Mucosa of stomach (tissue), 1 donor: ENCODE measurements at regions not wholly inside any gene's neighbourhood (a gene's known extent, or its start where the extent isn't known, plus 50 kb on each side); places are given as distances from the start of the nearest gene placed in this dataset.

Source experiments
- H3K27me3 ChIP-seq: one replicate; pipeline ENCODE4 v1.7.0; 2013; ENCODE audit warnings: mild to moderate bottlenecking, low read length; ENCODE audit not compliant: control insufficient read depth, insufficient read depth
- H3K36me3 ChIP-seq: one replicate; pipeline ENCODE4 v1.7.0; 2013; ENCODE audit warnings: low read length; ENCODE audit not compliant: control insufficient read depth, insufficient read depth
- H3K4me1 ChIP-seq: one replicate; pipeline ENCODE4 v1.7.0; 2013; ENCODE audit warnings: mild to moderate bottlenecking, low read length; ENCODE audit not compliant: control insufficient read depth, insufficient read depth
- H3K4me3 ChIP-seq: one replicate; pipeline ENCODE4 v1.7.0; 2013; ENCODE audit warnings: low read length
- H3K9ac ChIP-seq: one replicate; pipeline ENCODE4 v1.7.0; 2013; ENCODE audit warnings: mild to moderate bottlenecking, low read length, moderate library complexity
- H3K9me3 ChIP-seq: one replicate; pipeline ENCODE4 v1.7.0; 2013; ENCODE audit warnings: mild to moderate bottlenecking, low read length, moderate library complexity; ENCODE audit not compliant: control insufficient read depth
- donor health status: Pancreatic carcinoma.

DNA sequence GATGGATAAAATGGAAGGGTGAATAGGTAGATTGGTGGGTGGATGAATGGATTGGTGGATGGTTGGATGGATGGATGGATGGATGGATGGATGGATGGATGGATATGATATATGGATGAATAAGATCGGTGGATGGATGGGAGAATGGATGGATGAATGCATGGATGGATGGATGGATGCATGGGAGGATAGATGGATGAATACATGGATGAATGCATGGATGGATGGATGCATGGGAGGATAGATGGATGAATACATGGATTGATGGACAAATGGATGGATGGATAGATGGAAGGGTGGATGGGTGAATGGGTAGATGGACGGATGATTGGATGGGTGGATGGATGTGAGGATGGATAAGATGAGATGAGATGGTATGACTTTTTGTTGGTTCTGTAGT is 95.7 kb upstream of the DUSP22 start:
- Histone ChIP-seq H3K4me1 (no peaks in the 10 kb centered on the region), H3K9me3 (no peaks in the 10 kb centered on the region), H3K36me3 (no peaks in the 10 kb centered on the region), H3K9ac (no peak overlapping the region), H3K27me3 (peaks cover 4% of the 10 kb centered on the region), H3K4me3 (no peak overlapping the region)

DNA sequence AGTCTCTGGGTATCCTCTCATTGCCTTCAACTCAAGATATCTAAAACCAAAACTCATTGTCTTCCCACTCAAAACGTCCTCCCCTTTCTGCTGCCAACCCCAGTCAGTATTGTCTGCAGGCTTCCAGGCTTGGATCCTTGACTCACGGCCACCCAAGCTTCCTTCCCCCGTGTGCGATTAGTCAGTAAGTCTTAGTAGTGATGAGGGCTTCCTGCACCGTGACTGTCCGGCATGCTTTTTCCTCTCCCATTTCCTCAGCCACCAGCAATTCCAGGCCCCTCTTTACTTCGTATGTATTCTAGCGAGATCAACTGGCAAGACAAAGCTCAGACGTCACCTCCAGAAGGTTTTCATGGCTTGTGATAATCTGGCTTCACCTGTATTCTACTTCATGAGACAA is 88.6 kb upstream of the DUSP22 start:
- Histone ChIP-seq H3K36me3 (no peaks in the 10 kb centered on the region), H3K4me3 (no peak overlapping the region), H3K4me1 (no peaks in the 10 kb centered on the region), H3K9me3 (no peaks in the 10 kb centered on the region), H3K27me3 (no peaks in the 10 kb centered on the region), H3K9ac (no peak overlapping the region)

DNA sequence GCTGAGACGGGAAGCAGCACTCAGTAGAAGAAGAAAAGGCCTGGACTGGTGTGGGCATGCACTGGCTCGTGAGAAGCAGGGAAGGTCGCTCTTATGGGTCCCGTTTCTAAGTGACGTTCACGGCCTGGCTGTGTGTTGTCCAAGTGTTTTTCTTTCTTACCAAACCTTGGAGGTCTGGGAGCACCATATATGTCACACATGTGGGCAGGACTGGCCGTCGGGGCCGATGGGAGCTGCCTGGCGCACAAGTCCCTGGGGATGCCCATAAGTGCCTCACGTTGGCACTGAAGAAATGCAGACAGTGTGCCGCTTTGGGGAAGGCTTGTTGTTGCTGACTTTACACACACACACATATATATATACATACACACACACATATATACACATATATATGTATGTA is 86.0 kb upstream of the DUSP22 start:
- H3K36me3 ChIP-seq: no peaks in the 10 kb centered on the region
- H3K9ac ChIP-seq: no peak overlapping the region
- H3K4me3 ChIP-seq: no peak overlapping the region
- no peaks in the 10 kb centered on the region for H3K9me3 ChIP-seq
- peaks cover 9% of the 10 kb centered on the region for H3K27me3 ChIP-seq
- no peaks in the 10 kb centered on the region for H3K4me1 ChIP-seq

DNA sequence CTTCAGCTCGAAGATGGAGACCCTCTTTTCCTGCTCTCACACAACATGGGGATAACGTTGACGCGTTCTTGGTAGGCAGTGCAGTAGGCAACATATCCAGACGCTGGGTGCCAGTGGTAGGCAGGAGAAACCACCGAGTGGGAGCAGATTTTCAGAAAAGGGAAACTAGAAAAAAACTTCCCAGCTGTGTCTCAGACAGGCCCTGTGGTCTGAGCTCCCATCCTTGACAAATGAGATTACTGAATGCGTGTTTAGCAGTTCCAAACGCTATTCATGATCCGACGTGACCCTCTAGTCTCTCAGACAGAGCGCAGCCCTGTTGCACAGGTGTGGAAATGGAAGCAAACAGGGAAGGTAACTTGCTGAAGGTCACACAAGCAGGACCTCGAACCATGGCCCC is 83.9 kb upstream of the DUSP22 start:
- no peaks in the 10 kb centered on the region for H3K9me3 ChIP-seq
- H3K36me3 ChIP-seq: no peaks in the 10 kb centered on the region
- peaks cover 16% of the 10 kb centered on the region for H3K27me3 ChIP-seq
- H3K9ac ChIP-seq: no peak overlapping the region
- H3K4me1 ChIP-seq: no peaks in the 10 kb centered on the region
- H3K4me3 ChIP-seq: no peak overlapping the region

DNA sequence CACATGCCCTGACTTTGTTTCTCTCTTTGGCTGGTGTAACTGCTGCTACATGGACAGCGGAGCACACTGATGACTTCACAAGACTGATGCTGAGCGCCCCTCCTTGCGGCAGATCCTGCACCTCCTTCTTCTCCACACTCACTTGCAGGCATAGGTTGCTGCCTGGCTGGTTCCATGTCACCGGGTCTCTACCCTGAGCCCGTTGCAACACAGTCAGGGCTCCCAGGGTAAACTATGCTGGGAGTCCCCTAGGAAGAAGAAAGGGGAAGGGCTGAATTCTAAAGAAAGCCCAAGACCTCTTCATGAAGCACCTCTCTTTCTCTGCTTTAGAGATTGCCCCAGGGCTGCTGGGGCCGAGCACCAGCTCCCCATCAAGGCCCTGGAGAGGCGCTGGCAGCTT is 83.3 kb upstream of the DUSP22 start:
- Histone ChIP-seq H3K27me3 (peaks cover 16% of the 10 kb centered on the region), H3K4me1 (no peaks in the 10 kb centered on the region), H3K36me3 (no peaks in the 10 kb centered on the region), H3K4me3 (no peak overlapping the region), H3K9ac (no peak overlapping the region), H3K9me3 (no peaks in the 10 kb centered on the region)

DNA sequence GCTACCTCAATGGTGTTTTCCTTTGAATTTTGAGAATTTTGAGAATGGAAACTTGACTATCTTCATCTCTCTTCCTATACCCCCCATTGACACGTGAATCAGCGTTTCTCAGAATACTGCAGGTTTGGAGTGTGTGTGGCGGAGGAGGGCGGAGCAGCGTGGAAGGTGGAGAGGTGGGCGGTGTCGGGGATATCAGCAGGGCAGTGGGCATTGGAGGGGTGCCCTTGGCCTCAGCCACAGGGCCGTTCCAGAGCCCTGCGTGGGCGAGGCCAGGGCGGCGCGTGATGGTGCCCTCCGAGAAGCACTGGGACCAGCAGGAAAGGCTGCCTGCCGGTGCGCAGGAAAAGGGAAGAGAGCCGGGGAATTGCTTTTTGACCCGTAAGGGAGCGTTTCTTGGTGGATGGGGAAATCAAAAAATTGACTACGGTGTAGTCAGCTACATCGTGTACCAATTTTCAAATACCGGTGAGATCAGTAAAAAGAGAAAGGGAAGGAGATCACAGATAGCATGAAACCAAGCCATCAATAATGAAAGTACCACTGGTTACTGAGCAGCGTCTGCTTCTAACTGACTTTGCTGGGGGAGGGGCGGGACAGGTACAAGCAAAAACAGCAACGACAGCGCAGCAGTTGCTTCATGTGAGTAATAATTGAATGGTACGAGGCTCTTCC is 82.7 kb upstream of the DUSP22 start:
- no peaks in the 10 kb centered on the region for H3K36me3 ChIP-seq
- no peaks in the 10 kb centered on the region for H3K9me3 ChIP-seq
- H3K4me1 ChIP-seq: no peaks in the 10 kb centered on the region
- H3K27me3 ChIP-seq: peaks cover 16% of the 10 kb centered on the region
- no peak overlapping the region for H3K4me3 ChIP-seq
- no peak overlapping the region for H3K9ac ChIP-seq

DNA sequence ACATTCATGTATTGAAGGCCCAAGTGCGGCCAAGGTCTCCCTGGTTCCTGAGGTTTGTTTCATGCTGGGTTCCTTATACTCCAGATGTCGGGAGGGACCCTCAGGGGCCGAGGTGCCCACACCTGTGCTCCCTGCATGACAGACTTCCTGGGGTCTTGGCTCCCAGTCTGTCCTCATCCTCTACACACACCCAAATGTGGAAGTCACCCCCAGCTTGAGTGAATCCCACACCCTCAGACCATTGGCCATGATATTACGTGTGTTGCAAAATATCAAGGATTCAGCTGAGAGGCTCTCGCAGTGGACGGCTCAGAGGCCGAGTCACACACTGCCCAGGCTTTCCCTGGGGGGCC is 82.2 kb upstream of the DUSP22 start:
- H3K4me3 ChIP-seq: no peak overlapping the region
- H3K36me3 ChIP-seq: no peaks in the 10 kb centered on the region
- no peaks in the 10 kb centered on the region for H3K9me3 ChIP-seq
- no peaks in the 10 kb centered on the region for H3K4me1 ChIP-seq
- H3K9ac ChIP-seq: no peak overlapping the region
- peaks cover 16% of the 10 kb centered on the region for H3K27me3 ChIP-seq

DNA sequence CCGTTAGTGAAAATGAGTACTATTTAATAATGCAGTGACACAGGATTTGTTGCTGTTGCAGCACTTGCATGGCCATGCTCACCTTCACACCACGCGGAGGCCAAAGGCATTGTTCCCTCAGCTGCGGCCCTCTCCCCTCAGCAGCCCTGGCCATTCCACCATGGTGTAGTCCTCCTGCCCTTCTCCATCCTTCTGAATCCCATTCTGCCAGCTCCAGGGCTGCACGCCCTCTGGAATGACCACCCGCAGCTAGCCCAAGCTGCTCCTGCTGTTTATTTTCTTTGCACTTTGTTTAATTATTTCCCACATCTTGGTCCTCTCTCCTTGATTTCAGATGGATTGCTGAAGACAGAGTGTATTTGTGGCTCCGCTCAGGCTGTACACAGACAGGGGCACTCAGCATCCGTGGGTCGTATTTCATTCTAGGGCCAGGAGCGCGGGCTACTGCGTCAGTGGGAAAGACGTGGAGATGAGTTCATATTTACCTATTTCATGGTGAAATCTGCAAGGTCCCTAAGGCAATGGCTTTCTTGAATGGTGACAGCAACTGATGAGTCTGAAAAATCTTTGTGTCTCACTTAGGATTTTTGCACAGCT is 81.4 kb upstream of the DUSP22 start:
- Histone ChIP-seq H3K4me3 (no peak overlapping the region), H3K4me1 (no peaks in the 10 kb centered on the region), H3K9me3 (no peaks in the 10 kb centered on the region), H3K36me3 (no peaks in the 10 kb centered on the region), H3K27me3 (peaks cover 16% of the 10 kb centered on the region), H3K9ac (no peak overlapping the region)

DNA sequence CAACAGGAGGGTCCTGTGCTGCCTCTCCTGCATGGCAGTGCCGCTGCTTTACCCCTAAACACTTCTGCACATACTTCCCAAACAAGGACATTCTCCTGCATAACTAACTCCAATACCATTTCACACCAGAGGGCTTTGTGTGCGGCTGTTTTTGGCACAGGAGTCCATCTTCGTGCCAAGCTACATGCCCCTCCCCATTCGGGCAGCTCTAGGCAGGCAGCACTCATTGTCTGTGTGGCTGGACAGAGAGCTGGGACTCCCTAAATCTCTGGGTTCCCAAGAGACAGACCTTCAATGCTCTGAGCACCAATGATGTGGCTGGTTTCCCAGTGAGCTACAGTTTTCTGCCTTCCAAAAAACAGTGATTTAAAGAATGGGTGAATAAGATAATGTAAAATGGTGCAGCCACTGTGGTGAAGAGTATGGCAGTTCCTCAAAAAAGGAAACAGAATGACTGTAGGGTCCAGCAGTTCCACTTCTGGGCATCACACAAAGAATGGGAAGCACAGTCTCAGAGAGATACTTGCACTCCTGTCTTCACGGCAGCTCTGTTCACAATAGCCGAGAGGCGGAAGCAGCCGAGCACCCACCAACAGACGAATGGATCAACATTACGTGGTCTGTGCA is 80.3 kb upstream of the DUSP22 start:
- H3K9ac ChIP-seq: no peak overlapping the region

DNA sequence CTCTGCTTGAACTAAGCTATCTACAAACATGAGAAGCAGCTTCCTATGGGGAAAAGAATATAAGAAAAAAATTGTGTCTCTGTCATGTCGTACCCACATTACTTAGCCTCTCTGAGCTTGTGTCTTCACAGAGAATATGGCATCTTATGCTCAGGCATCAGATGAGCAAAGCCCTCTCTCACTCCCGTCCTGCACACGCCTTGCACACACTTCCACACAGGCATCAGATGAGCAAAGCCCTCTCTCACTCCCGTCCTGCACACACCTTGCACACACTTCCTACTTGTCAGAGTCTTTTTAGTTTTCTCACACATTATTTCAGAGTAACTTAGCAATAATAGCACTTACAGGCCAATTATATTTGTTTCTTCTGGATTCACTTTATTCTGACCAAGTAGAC is 79.0 kb upstream of the DUSP22 start:
- H3K4me3 ChIP-seq: no peak overlapping the region
- no peaks in the 10 kb centered on the region for H3K4me1 ChIP-seq
- H3K27me3 ChIP-seq: peaks cover 16% of the 10 kb centered on the region
- no peaks in the 10 kb centered on the region for H3K36me3 ChIP-seq
- H3K9ac ChIP-seq: no peak overlapping the region
- H3K9me3 ChIP-seq: no peaks in the 10 kb centered on the region

More for the DNA sequence above, 80.3 kb upstream of the DUSP22 start:
- H3K36me3 ChIP-seq: no peaks in the 10 kb centered on the region
- no peak overlapping the region for H3K4me3 ChIP-seq
- no peaks in the 10 kb centered on the region for H3K9me3 ChIP-seq
- H3K27me3 ChIP-seq: peaks cover 16% of the 10 kb centered on the region
- H3K4me1 ChIP-seq: no peaks in the 10 kb centered on the region

DNA sequence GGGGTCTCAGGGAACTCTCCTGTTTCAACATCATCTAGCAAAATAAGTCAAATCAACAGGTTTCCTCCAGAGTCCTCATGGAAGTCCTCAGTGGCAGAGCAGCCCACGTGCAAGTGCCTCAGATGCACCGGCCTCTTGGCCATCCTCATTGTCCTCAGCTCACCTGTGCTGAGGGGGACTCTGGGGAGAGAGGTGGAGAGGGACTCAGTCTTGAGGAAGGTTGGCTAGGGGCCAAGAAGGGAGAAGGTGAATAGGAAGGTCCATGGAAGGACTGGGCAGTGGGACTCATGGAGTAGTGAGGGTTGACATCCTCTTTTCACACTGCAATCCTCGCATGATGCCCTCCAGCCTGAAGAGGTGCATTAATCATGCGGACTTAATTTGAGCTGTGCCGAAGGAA is 77.9 kb upstream of the DUSP22 start:
- H3K4me1 ChIP-seq: no peaks in the 10 kb centered on the region
- H3K4me3 ChIP-seq: no peak overlapping the region
- H3K36me3 ChIP-seq: no peaks in the 10 kb centered on the region
- H3K27me3 ChIP-seq: peaks cover 16% of the 10 kb centered on the region
- H3K9me3 ChIP-seq: no peaks in the 10 kb centered on the region
- H3K9ac ChIP-seq: no peak overlapping the region

DNA sequence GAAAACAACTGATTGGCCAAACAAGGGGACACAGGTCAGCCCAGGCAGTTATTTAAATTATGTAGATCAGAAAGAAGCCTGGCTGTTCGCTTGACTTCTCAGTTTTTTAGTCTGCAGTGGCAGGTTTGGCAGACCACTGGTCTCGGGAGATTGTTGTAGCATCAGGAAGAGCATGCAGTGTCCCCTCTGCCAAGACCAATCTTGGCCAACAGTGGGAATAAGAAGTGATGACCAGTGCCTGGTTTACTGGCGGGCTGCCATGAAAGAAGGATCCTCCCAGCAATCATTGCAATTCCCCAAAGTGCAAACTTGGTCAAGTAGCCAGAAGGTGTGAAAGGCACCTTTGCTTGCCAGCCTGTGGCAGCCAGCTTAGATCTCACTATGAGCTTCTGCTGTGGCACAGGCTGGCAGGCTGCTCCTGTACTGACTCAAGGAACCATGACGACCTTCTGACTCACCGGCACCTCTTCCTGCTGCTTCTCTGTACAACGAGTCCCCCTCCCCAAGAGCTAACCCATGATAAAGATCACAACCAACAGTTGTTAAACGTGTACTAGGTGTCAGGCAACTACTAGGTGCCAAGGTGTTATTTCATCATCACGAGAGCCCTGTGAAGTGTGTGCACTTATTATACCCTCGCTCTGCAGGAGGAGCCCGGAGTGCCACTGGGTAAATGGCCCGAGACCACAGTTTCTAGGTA is 76.8 kb upstream of the DUSP22 start:
- H3K36me3 ChIP-seq: no peaks in the 10 kb centered on the region
- no peak overlapping the region for H3K9ac ChIP-seq
- H3K4me3 ChIP-seq: no peak overlapping the region
- H3K4me1 ChIP-seq: no peaks in the 10 kb centered on the region
- no peaks in the 10 kb centered on the region for H3K9me3 ChIP-seq
- peaks cover 16% of the 10 kb centered on the region for H3K27me3 ChIP-seq
